CD8-positive, alpha-beta memory T cell (primary cell): ENCODE measurements at regions not wholly inside any gene's neighbourhood (a gene's known extent, or its start where the extent isn't known, plus 50 kb on each side); places are given as distances from the start of the nearest gene placed in this dataset.
A peak's percentile ranks its signal among the peaks of the same experiment; 100 is the strongest.

Source experiments
- CTCF ChIA-PET: fragments of 350-600 bp; sonication (Branson Sonifier 250); formaldehyde crosslinking; loops from one replicate; lab custom pipeline; 2021; ENCODE audit warnings: antibody characterized with exemption; lab: Charles Lee
- POLR2A ChIA-PET: fragments of 350-600 bp; sonication (Branson Sonifier 250); formaldehyde crosslinking; loops from one replicate; lab custom pipeline; 2021; ENCODE audit warnings: antibody characterized with exemption; lab: Charles Lee
- DNase-seq, 5 donors: peaks; one replicate each; pipeline versions ENCODE4 v3.0.0 to v3.0.0-alpha.2; 2020 to 2022; ENCODE audit warnings: mixed read lengths in 1 of 5
- H3K27ac ChIP-seq: one replicate; pipeline ENCODE4 v1.7.0; 2013; ENCODE audit warnings: low read depth, mild to moderate bottlenecking, low read length, moderate library complexity
- H3K27me3 ChIP-seq: 2 replicates; pipeline ENCODE4 v1.7.0; 2013; ENCODE audit warnings: low read length, mild to moderate bottlenecking; ENCODE audit not compliant: insufficient read depth, poor library complexity, severe bottlenecking
- H3K36me3 ChIP-seq: 2 replicates; pipeline ENCODE4 v1.7.0; 2013; ENCODE audit warnings: mild to moderate bottlenecking, low read length, moderate library complexity; ENCODE audit not compliant: insufficient read depth
- H3K4me1 ChIP-seq: 2 replicates; pipeline ENCODE4 v1.7.0; 2013; ENCODE audit warnings: mild to moderate bottlenecking, low read length, moderate library complexity; ENCODE audit not compliant: insufficient read depth
- H3K4me3 ChIP-seq: 2 replicates; pipeline ENCODE4 v1.7.0; 2013; ENCODE audit warnings: mild to moderate bottlenecking, low read length
- H3K9me3 ChIP-seq: 2 replicates; pipeline ENCODE4 v1.7.0; 2013; ENCODE audit warnings: mild to moderate bottlenecking, low read length
- H3K27ac Mint-ChIP-seq, 8 donors: one replicate each; pipeline ENCODE4 v1.8.0; 2020 to 2021; ENCODE audit warnings: mixed read lengths in 8 of 8, mild to moderate bottlenecking in 6 of 8, inconsistent platforms in 3 of 8, moderate library complexity in 3 of 8
- H3K27me3 Mint-ChIP-seq, 2 donors: one replicate each; pipeline ENCODE4 v1.8.0; 2020 to 2021; ENCODE audit warnings: mixed read lengths in 2 of 2, mild to moderate bottlenecking in 1 of 2, moderate library complexity in 1 of 2
- H3K36me3 Mint-ChIP-seq, 3 donors: one replicate each; pipeline ENCODE4 v1.8.0; 2020 to 2021; ENCODE audit warnings: mixed read lengths in 3 of 3, inconsistent platforms in 1 of 3, mild to moderate bottlenecking in 1 of 3
- H3K4me1 Mint-ChIP-seq, 3 donors: one replicate each; pipeline ENCODE4 v1.8.0; 2020 to 2021; ENCODE audit warnings: mixed read lengths in 3 of 3, inconsistent platforms in 1 of 3, mild to moderate bottlenecking in 1 of 3
- H3K4me3 Mint-ChIP-seq, 7 donors: one replicate each; pipeline ENCODE4 v1.8.0; 2020 to 2021; ENCODE audit warnings: mixed read lengths in 7 of 7, mild to moderate bottlenecking in 6 of 7, moderate library complexity in 4 of 7, inconsistent platforms in 2 of 7
- H3K9me3 Mint-ChIP-seq, 5 donors: one replicate each; pipeline ENCODE4 v1.8.0; 2020 to 2022; ENCODE audit warnings: mixed read lengths in 5 of 5, mild to moderate bottlenecking in 3 of 5, moderate library complexity in 2 of 5, inconsistent platforms in 1 of 5

- Mint-ChIP-seq H3K9me3 (no peaks in the 10 kb centered on the region), H3K36me3 (peaks cover 0 to 4% (median 3%) of the 10 kb centered on the region in 3 donors), H3K4me1 (peaks cover 2 to 6% (median 4%) of the 10 kb centered on the region in 3 donors), H3K27me3 (no peaks in the 10 kb centered on the region), H3K27ac (no peak overlapping the region), H3K4me3 (no peak overlapping the region)
- no peaks in the 10 kb centered on the region for H3K9me3 ChIP-seq
- no peaks in the 10 kb centered on the region for H3K27me3 ChIP-seq
- ChIA-PET CTCF (no interaction called here), POLR2A (no interaction called here)
- no peak for DNase-seq
- no peaks in the 10 kb centered on the region for H3K4me1 ChIP-seq
- no peak overlapping the region for H3K27ac ChIP-seq
- no peak overlapping the region for H3K4me3 ChIP-seq
- no peaks in the 10 kb centered on the region for H3K36me3 ChIP-seq
These were observed 64.9 kb upstream of the CITED2 start for GRCh38 chr6:139439349-139439748.

- Histone ChIP-seq H3K4me1 (no peaks in the 10 kb centered on the region), H3K36me3 (no peaks in the 10 kb centered on the region), H3K9me3 (no peaks in the 10 kb centered on the region), H3K4me3 (no peak overlapping the region), H3K27ac (no peak overlapping the region), H3K27me3 (no peaks in the 10 kb centered on the region)
- no peak for DNase-seq
- Mint-ChIP-seq H3K27me3 (no peaks in the 10 kb centered on the region), H3K4me1 (peaks cover 2 to 6% (median 4%) of the 10 kb centered on the region in 3 donors), H3K27ac (no peak overlapping the region), H3K4me3 (no peak overlapping the region), H3K9me3 (no peaks in the 10 kb centered on the region), H3K36me3 (peaks cover 0 to 4% (median 3%) of the 10 kb centered on the region in 3 donors)
- ChIA-PET CTCF (no interaction called here), POLR2A (no interaction called here)
These were observed 64.3 kb upstream of the CITED2 start for GRCh38 chr6:139438775-139439174.

GRCh38 chr6:139436957-139437348 is 62.5 kb upstream of the CITED2 start:
- peaks cover 0 to 6% (median 0%) of the 10 kb centered on the region in 3 donors for H3K4me1 Mint-ChIP-seq
- ChIA-PET POLR2A (no interaction called here), CTCF (no interaction called here)
- H3K9me3 Mint-ChIP-seq = peaks cover 0 to 3% (median 1%) of the 10 kb centered on the region in 5 donors
- H3K27me3 ChIP-seq = no peaks in the 10 kb centered on the region
- DNase-seq = no peak
- no peak overlapping the region for H3K27ac ChIP-seq
- H3K27me3 Mint-ChIP-seq = peaks cover 0 to 3% of the 10 kb centered on the region in 2 donors
- no peak overlapping the region for H3K27ac Mint-ChIP-seq
- peaks cover 0 to 5% (median 3%) of the 10 kb centered on the region in 3 donors for H3K36me3 Mint-ChIP-seq
- no peaks in the 10 kb centered on the region for H3K9me3 ChIP-seq
- no peaks in the 10 kb centered on the region for H3K4me1 ChIP-seq
- H3K4me3 ChIP-seq = no peak overlapping the region
- H3K4me3 Mint-ChIP-seq = no peak overlapping the region
- H3K36me3 ChIP-seq = no peaks in the 10 kb centered on the region

- no peaks in the 10 kb centered on the region for H3K27me3 ChIP-seq
- peaks cover 0 to 3% of the 10 kb centered on the region in 2 donors for H3K27me3 Mint-ChIP-seq
- no peak overlapping the region for H3K4me3 ChIP-seq
- no peak for DNase-seq
- H3K27ac ChIP-seq = no peak overlapping the region
- H3K4me1 Mint-ChIP-seq = peaks cover 0 to 6% (median 0%) of the 10 kb centered on the region in 3 donors
- ChIA-PET POLR2A (no interaction called here), CTCF (no interaction called here)
- H3K36me3 Mint-ChIP-seq = peaks cover 0 to 10% (median 3%) of the 10 kb centered on the region in 3 donors
- no peak overlapping the region for H3K4me3 Mint-ChIP-seq
- H3K36me3 ChIP-seq = no peaks in the 10 kb centered on the region
- peak overlapping the region in 1 of 8 donors; percentile 55 for H3K27ac Mint-ChIP-seq
- no peaks in the 10 kb centered on the region for H3K4me1 ChIP-seq
- H3K9me3 Mint-ChIP-seq = peaks cover 0 to 7% (median 5%) of the 10 kb centered on the region in 5 donors
- H3K9me3 ChIP-seq = no peaks in the 10 kb centered on the region
These were observed 61.9 kb upstream of the CITED2 start for GRCh38 chr6:139436200-139436956.

DNA sequence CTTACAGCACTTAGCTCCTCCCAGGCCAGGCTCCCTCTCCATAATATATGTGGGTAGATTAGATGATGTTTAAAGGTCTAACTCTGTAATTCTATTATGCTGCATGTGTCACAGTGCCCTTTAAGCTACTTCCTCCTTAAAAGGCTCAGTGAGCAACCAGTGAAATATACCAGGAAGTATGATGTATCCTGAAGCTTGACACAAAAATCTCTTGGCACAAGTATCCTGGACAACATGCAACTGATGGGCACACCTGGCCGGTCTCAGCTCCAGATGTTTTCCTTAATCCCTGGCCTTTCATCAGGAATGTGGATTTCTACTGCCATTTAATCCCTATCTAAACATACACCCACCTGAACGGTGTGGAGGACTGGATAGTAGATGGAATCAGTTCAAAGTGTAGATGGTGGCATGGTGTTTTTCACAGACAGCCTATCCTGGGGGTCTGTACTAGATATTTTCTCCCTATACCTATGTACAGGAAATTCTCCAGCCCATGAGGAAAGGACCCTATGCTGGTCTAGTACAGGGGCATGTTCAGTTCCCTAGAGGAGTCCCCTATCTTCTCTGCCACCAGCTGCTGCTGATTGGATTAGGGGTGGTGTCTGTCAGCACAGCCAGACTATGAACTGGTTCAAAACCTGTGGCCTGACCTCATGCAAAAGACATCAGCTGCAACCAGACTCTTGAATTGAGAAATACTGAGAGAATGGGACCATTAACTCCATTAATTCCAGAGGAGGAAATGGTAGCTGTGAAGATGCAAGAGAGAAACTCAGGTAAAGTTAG is 59.4 kb upstream of the CITED2 start:
- no peaks in the 10 kb centered on the region for H3K36me3 ChIP-seq
- H3K4me3 ChIP-seq = no peak overlapping the region
- Mint-ChIP-seq H3K4me1 (peaks cover 0 to 6% (median 0%) of the 10 kb centered on the region in 3 donors), H3K27me3 (peaks cover 0 to 3% of the 10 kb centered on the region in 2 donors), H3K9me3 (peaks cover 0 to 8% (median 5%) of the 10 kb centered on the region in 5 donors), H3K4me3 (no peak overlapping the region), H3K36me3 (peaks cover 0 to 13% (median 0%) of the 10 kb centered on the region in 3 donors), H3K27ac (no peak overlapping the region)
- H3K27ac ChIP-seq = no peak overlapping the region
- POLR2A ChIA-PET = no interaction called here
- H3K27me3 ChIP-seq = no peaks in the 10 kb centered on the region
- DNase-seq = no peak
- CTCF ChIA-PET = no interaction called here
- H3K9me3 ChIP-seq = no peaks in the 10 kb centered on the region
- no peaks in the 10 kb centered on the region for H3K4me1 ChIP-seq

DNA sequence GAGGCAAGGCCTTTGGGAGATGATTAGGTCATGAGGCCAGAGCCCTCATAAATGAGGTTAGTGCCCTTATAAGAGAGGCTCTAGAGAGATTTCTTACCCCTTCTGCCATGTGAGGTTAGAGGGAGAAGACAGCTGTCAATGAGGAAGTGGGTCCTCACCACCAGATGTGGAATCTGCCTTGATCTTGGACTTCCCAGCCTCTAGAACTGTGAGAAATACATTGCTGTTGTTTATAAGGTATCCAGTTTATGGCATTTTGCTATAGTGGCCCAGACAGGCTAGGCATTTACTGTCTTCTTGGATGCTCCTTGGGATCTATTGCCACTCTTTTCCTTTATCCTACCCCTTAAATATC is 57.1 kb upstream of the CITED2 start:
- ChIA-PET POLR2A (no interaction called here), CTCF (no interaction called here)
- no peak for DNase-seq
- no peaks in the 10 kb centered on the region for H3K36me3 ChIP-seq
- no peak overlapping the region for H3K27ac Mint-ChIP-seq
- peaks cover 0 to 13% (median 0%) of the 10 kb centered on the region in 3 donors for H3K36me3 Mint-ChIP-seq
- no peaks in the 10 kb centered on the region for H3K4me1 ChIP-seq
- peaks cover 3% of the 10 kb centered on the region in 2 donors for H3K27me3 Mint-ChIP-seq
- no peak overlapping the region for H3K27ac ChIP-seq
- H3K4me3 ChIP-seq = no peak overlapping the region
- H3K27me3 ChIP-seq = no peaks in the 10 kb centered on the region
- H3K4me1 Mint-ChIP-seq = peaks cover 0 to 6% (median 0%) of the 10 kb centered on the region in 3 donors
- peaks cover 0 to 8% (median 5%) of the 10 kb centered on the region in 5 donors for H3K9me3 Mint-ChIP-seq
- H3K9me3 ChIP-seq = no peaks in the 10 kb centered on the region
- no peak overlapping the region for H3K4me3 Mint-ChIP-seq

- Histone ChIP-seq H3K36me3 (no peaks in the 10 kb centered on the region), H3K9me3 (no peaks in the 10 kb centered on the region), H3K27ac (no peak overlapping the region), H3K27me3 (no peaks in the 10 kb centered on the region), H3K4me3 (no peak overlapping the region), H3K4me1 (no peaks in the 10 kb centered on the region)
- CTCF ChIA-PET = no interaction called here
- POLR2A ChIA-PET = no interaction called here
- H3K4me3 Mint-ChIP-seq = no peak overlapping the region
- H3K36me3 Mint-ChIP-seq = peaks cover 0 to 13% (median 0%) of the 10 kb centered on the region in 3 donors
- DNase-seq = no peak
- peaks cover 0 to 6% (median 0%) of the 10 kb centered on the region in 3 donors for H3K4me1 Mint-ChIP-seq
- H3K27ac Mint-ChIP-seq = no peak overlapping the region
- peaks cover 3% of the 10 kb centered on the region in 2 donors for H3K27me3 Mint-ChIP-seq
- peaks cover 0 to 8% (median 5%) of the 10 kb centered on the region in 5 donors for H3K9me3 Mint-ChIP-seq
These were observed 56.6 kb upstream of the CITED2 start for GRCh38 chr6:139430899-139431601.
